CD4-positive, alpha-beta T cell (primary cell): ENCODE measurements at regions not wholly inside any gene's neighbourhood (a gene's known extent, or its start where the extent isn't known, plus 50 kb on each side); places are given as distances from the start of the nearest gene placed in this dataset.

Experiments used
- ATAC-seq: fragments of 200-7000 bp; cut with Tn5 transposase; one replicate; pipeline ENCODE4 v1.10.0; 2022; ENCODE audit warnings: mild to moderate bottlenecking; ENCODE audit not compliant: poor library complexity
- CTCF ChIA-PET: fragments of 350-600 bp; sonication (Branson Sonifier 250); formaldehyde crosslinking; loops from one replicate; lab custom pipeline; 2021; ENCODE audit warnings: antibody characterized with exemption, inconsistent platforms; lab: Charles Lee
- POLR2A ChIA-PET: fragments of 350-600 bp; sonication (Branson Sonifier 250); formaldehyde crosslinking; loops from one replicate; lab custom pipeline; 2021; ENCODE audit warnings: antibody characterized with exemption, inconsistent platforms; lab: Charles Lee
- DNase-seq, 14 experiments: peaks; one replicate each; pipeline ENCODE4 v3.0.0-alpha.2; 2013 to 2020; ENCODE audit warnings: mixed read lengths in 2 of 14
- H3K27ac ChIP-seq, 2 donors: one replicate each; pipeline versions ENCODE4 v1.5.1 to v1.7.0; 2013; ENCODE audit warnings: low read length in 2 of 2, low read depth in 1 of 2, mild to moderate bottlenecking in 1 of 2
- H3K27me3 ChIP-seq, 2 experiments: 1 replicate in 1 of 2; 2 replicates in 1 of 2; pipeline versions ENCODE4 v1.6.1 to v1.7.0; 2013; ENCODE audit warnings: low read length in 2 of 2, control low read depth in 1 of 2, mild to moderate bottlenecking in 1 of 2, moderate library complexity in 1 of 2; ENCODE audit not compliant: insufficient read depth in 2 of 2, control insufficient read depth in 1 of 2
- H3K36me3 ChIP-seq: one replicate; pipeline ENCODE4 v1.6.1; 2013; ENCODE audit warnings: low read length, control low read depth; ENCODE audit not compliant: insufficient read depth
- H3K4me1 ChIP-seq: one replicate; pipeline ENCODE4 v1.6.1; 2013; ENCODE audit warnings: low read length, control low read depth; ENCODE audit not compliant: insufficient read depth
- H3K4me3 ChIP-seq: one replicate; pipeline ENCODE4 v1.5.1; 2013; ENCODE audit warnings: mild to moderate bottlenecking, low read length, moderate library complexity
- H3K9me3 ChIP-seq, 2 experiments: 1 replicate in 1 of 2; 2 replicates in 1 of 2; pipeline versions ENCODE4 v1.6.1 to v1.7.0; 2013; ENCODE audit warnings: low read length in 2 of 2, mild to moderate bottlenecking in 2 of 2, control low read depth in 1 of 2, moderate library complexity in 1 of 2; ENCODE audit not compliant: control insufficient read depth in 1 of 2, insufficient read depth in 1 of 2
- H3K27ac Mint-ChIP-seq: one replicate; pipeline ENCODE4 v1.8.0; 2020; ENCODE audit warnings: mixed read lengths
- H3K27me3 Mint-ChIP-seq: one replicate; pipeline ENCODE4 v1.8.0; 2021; ENCODE audit warnings: mixed read lengths
- H3K36me3 Mint-ChIP-seq: one replicate; pipeline ENCODE4 v1.8.0; 2021; ENCODE audit warnings: low read depth, mixed read lengths
- H3K4me1 Mint-ChIP-seq: one replicate; pipeline ENCODE4 v1.8.0; 2021; ENCODE audit warnings: low read depth, mixed read lengths
- H3K4me3 Mint-ChIP-seq: one replicate; pipeline ENCODE4 v1.8.0; 2020; ENCODE audit warnings: mild to moderate bottlenecking, mixed read lengths
- H3K9me3 Mint-ChIP-seq: one replicate; pipeline ENCODE4 v1.8.0; 2020; ENCODE audit warnings: mixed read lengths
- intact Hi-C, 2 experiments: fragments of 100-400 bp; cut with DNase I in 1 of 2; cut with micrococcal nuclease in 1 of 2; formaldehyde crosslinking; loops; one replicate each; pipeline versions ENCODE4 v1.15.1 to v1.9.0; 2023 to 2025; cut with DNase I, micrococcal nuclease
- TF ChIP-seq, protein P1 (sequence below): fragments of 200-600 bp; IDR thresholded peaks from one replicate; pipeline ENCODE4 v1.8.0; 2022; ENCODE audit warnings: antibody characterized with exemption, mild to moderate bottlenecking

- Mint-ChIP-seq H3K4me1 (no peaks in the 10 kb centered on the region), H3K4me3 (no peak overlapping the region), H3K27me3 (no peaks in the 10 kb centered on the region), H3K36me3 (no peaks in the 10 kb centered on the region), H3K9me3 (no peaks in the 10 kb centered on the region), H3K27ac (no peak overlapping the region)
- POLR2A ChIA-PET = no interaction called here
- Histone ChIP-seq H3K36me3 (no peaks in the 10 kb centered on the region), H3K4me1 (no peaks in the 10 kb centered on the region), H3K4me3 (no peak overlapping the region), H3K27me3 (no peaks in the 10 kb centered on the region), H3K9me3 (peaks cover 0 to 6% of the 10 kb centered on the region in 2 experiments), H3K27ac (no peak overlapping the region)
- CTCF ChIA-PET = no interaction called here
- intact Hi-C loops = no loop called here
- DNase-seq (no peak), ATAC-seq (no peak)
- TF ChIP-seq, protein P1, sequence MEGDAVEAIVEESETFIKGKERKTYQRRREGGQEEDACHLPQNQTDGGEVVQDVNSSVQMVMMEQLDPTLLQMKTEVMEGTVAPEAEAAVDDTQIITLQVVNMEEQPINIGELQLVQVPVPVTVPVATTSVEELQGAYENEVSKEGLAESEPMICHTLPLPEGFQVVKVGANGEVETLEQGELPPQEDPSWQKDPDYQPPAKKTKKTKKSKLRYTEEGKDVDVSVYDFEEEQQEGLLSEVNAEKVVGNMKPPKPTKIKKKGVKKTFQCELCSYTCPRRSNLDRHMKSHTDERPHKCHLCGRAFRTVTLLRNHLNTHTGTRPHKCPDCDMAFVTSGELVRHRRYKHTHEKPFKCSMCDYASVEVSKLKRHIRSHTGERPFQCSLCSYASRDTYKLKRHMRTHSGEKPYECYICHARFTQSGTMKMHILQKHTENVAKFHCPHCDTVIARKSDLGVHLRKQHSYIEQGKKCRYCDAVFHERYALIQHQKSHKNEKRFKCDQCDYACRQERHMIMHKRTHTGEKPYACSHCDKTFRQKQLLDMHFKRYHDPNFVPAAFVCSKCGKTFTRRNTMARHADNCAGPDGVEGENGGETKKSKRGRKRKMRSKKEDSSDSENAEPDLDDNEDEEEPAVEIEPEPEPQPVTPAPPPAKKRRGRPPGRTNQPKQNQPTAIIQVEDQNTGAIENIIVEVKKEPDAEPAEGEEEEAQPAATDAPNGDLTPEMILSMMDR = no peak
Observed at GRCh38 chr6:2432292-2432691, 186.9 kb upstream of the GMDS start.

GRCh38 chr6:2430612-2431011 lies 185.2 kb upstream of the GMDS start:
- intact Hi-C loops = no loop called here
- Mint-ChIP-seq H3K36me3 (no peaks in the 10 kb centered on the region), H3K4me3 (no peak overlapping the region), H3K4me1 (no peaks in the 10 kb centered on the region), H3K27me3 (no peaks in the 10 kb centered on the region), H3K9me3 (no peaks in the 10 kb centered on the region), H3K27ac (no peak overlapping the region)
- TF ChIP-seq, protein P1 = no peak
- POLR2A ChIA-PET = no interaction called here
- CTCF ChIA-PET = no interaction called here
- Histone ChIP-seq H3K27me3 (no peaks in the 10 kb centered on the region), H3K27ac (no peak overlapping the region), H3K4me3 (no peak overlapping the region), H3K36me3 (no peaks in the 10 kb centered on the region), H3K9me3 (no peaks in the 10 kb centered on the region), H3K4me1 (no peaks in the 10 kb centered on the region)
- DNase-seq = no peak
- no peak for ATAC-seq

- intact Hi-C loops = no loop called here
- no peak for DNase-seq
- H3K27me3 ChIP-seq = no peaks in the 10 kb centered on the region
- Mint-ChIP-seq H3K9me3 (peaks cover 1% of the 10 kb centered on the region), H3K36me3 (peaks cover 3% of the 10 kb centered on the region), H3K4me1 (no peaks in the 10 kb centered on the region), H3K27ac (no peak overlapping the region), H3K27me3 (no peaks in the 10 kb centered on the region), H3K4me3 (no peak overlapping the region)
- H3K27ac ChIP-seq = no peak overlapping the region
- ChIA-PET CTCF (no interaction called here), POLR2A (no interaction called here)
- TF ChIP-seq, protein P1 = no peak
- H3K4me3 ChIP-seq = no peak overlapping the region
- no peaks in the 10 kb centered on the region for H3K9me3 ChIP-seq
- no peak for ATAC-seq
- no peaks in the 10 kb centered on the region for H3K36me3 ChIP-seq
- no peaks in the 10 kb centered on the region for H3K4me1 ChIP-seq
Observed at GRCh38 chr6:2429460-2429859, 184.1 kb upstream of the GMDS start.
